WTC11 (cell line): ENCODE measurements at regions not wholly inside any gene's neighbourhood (a gene's known extent, or its start where the extent isn't known, plus 50 kb on each side); places are given as distances from the start of the nearest gene placed in this dataset.

ENCODE experiments used
- ATAC-seq: fragments of 200-7000 bp; cut with Tn5 transposase; 2 replicates; pipeline ENCODE4 v1.10.0; 2021; ENCODE audit warnings: mild to moderate bottlenecking, moderate library complexity
- CTCF ChIA-PET: fragments of 300-600 bp; sonication (Branson Sonifier 250); formaldehyde crosslinking; loops from one replicate; lab custom pipeline; 2021; ENCODE audit warnings: antibody characterized with exemption; lab: Charles Lee
- POLR2A ChIA-PET: fragments of 350-600 bp; sonication (Branson Sonifier 250); formaldehyde crosslinking; loops from one replicate; lab custom pipeline; 2021; ENCODE audit warnings: antibody characterized with exemption; lab: Charles Lee
- DNase-seq: peaks from one replicate; pipeline ENCODE4 v3.0.0; 2021; ENCODE audit warnings: low spot score
- H3K27ac Mint-ChIP-seq: 2 replicates; pipeline ENCODE4 v1.8.0; 2021; ENCODE audit warnings: mixed read lengths
- H3K27me3 Mint-ChIP-seq: 2 replicates; pipeline ENCODE4 v1.8.0; 2021; ENCODE audit warnings: low read depth, mild to moderate bottlenecking, moderate library complexity, mixed read lengths
- H3K36me3 Mint-ChIP-seq: 2 replicates; pipeline ENCODE4 v1.8.0; 2021; ENCODE audit warnings: mixed read lengths
- H3K4me1 Mint-ChIP-seq: 2 replicates; pipeline ENCODE4 v1.8.0; 2022; ENCODE audit warnings: mixed read lengths
- H3K4me3 Mint-ChIP-seq: 2 replicates; pipeline ENCODE4 v1.8.0; 2021; ENCODE audit warnings: mild to moderate bottlenecking, moderate library complexity, mixed read lengths
- H3K9me3 Mint-ChIP-seq: 2 replicates; pipeline ENCODE4 v1.8.0; 2021; ENCODE audit warnings: mixed read lengths
- ATF1 ChIP-seq: sonication (generic); formaldehyde crosslinking; IDR thresholded peaks from 2 replicates; pipeline ENCODE4 v1.8.1; 2023; ENCODE audit warnings: mild to moderate bottlenecking, moderate library complexity, missing genetic modification reagents
- CDX4 ChIP-seq: fragments of 250-450 bp; sonication (Bioruptor Pico); IDR thresholded peaks from 2 replicates; pipeline ENCODE4 v1.9.0; 2021; ENCODE audit warnings: moderate library complexity, mild to moderate bottlenecking, inconsistent platforms, borderline replicate concordance
- ETV6 ChIP-seq: sonication (generic); formaldehyde crosslinking; IDR thresholded peaks from 2 replicates; pipeline ENCODE4 v1.8.1; 2022; ENCODE audit warnings: mild to moderate bottlenecking, missing genetic modification reagents
- HMGXB4 ChIP-seq: sonication (generic); formaldehyde crosslinking; IDR thresholded peaks from 2 replicates; pipeline ENCODE4 v1.8.1; 2023; ENCODE audit warnings: mild to moderate bottlenecking, moderate library complexity, missing genetic modification reagents
- KAT7 ChIP-seq: sonication (generic); formaldehyde crosslinking; IDR thresholded peaks from 2 replicates; pipeline ENCODE4 v1.8.1; 2023; ENCODE audit warnings: missing genetic modification reagents, mild to moderate bottlenecking, borderline replicate concordance
- MAX ChIP-seq: sonication (generic); formaldehyde crosslinking; IDR thresholded peaks from 2 replicates; pipeline ENCODE4 v1.8.0; 2022; ENCODE audit warnings: mild to moderate bottlenecking, missing genetic modification reagents
- MLX ChIP-seq: sonication (generic); formaldehyde crosslinking; IDR thresholded peaks from 2 replicates; pipeline ENCODE4 v1.8.1; 2023; ENCODE audit warnings: mild to moderate bottlenecking, missing genetic modification reagents, moderate library complexity
- NFE2L1 ChIP-seq: sonication (generic); formaldehyde crosslinking; IDR thresholded peaks from 2 replicates; pipeline ENCODE4 v1.8.1; 2023; ENCODE audit warnings: missing genetic modification reagents
- NFYB ChIP-seq: sonication (generic); formaldehyde crosslinking; conservative IDR thresholded peaks from 2 replicates; pipeline ENCODE4 v1.8.0; 2022; ENCODE audit warnings: low read depth, missing genetic modification reagents
- NR3C1 ChIP-seq: sonication (generic); formaldehyde crosslinking; conservative IDR thresholded peaks from 2 replicates; pipeline ENCODE4 v1.8.1; 2023; ENCODE audit warnings: low read depth, mild to moderate bottlenecking, missing genetic modification reagents
- SOX15 ChIP-seq: fragments of 250-450 bp; sonication (Bioruptor Pico); IDR thresholded peaks from 2 replicates; pipeline ENCODE4 v1.9.0; 2021; ENCODE audit warnings: mild to moderate bottlenecking
- SP1 ChIP-seq: sonication (generic); formaldehyde crosslinking; conservative IDR thresholded peaks from 2 replicates; pipeline ENCODE4 v1.8.1; 2022; ENCODE audit warnings: missing genetic modification reagents
- STAT6 ChIP-seq: sonication (generic); formaldehyde crosslinking; conservative IDR thresholded peaks from 2 replicates; pipeline ENCODE4 v1.8.1; 2023; ENCODE audit warnings: mild to moderate bottlenecking, low read depth, missing genetic modification reagents, moderate library complexity
- ZNF121 ChIP-seq: sonication (generic); formaldehyde crosslinking; IDR thresholded peaks from 2 replicates; pipeline ENCODE4 v1.8.0; 2023; ENCODE audit warnings: missing genetic modification reagents
- ZNF263 ChIP-seq: sonication (generic); formaldehyde crosslinking; IDR thresholded peaks from 2 replicates; pipeline ENCODE4 v1.8.1; 2022; ENCODE audit warnings: low read depth, mild to moderate bottlenecking, moderate library complexity, missing genetic modification reagents
- ZNF396 ChIP-seq: fragments of 250-450 bp; sonication (Bioruptor Pico); IDR thresholded peaks from 2 replicates; pipeline ENCODE4 v1.8.0; 2021; ENCODE audit warnings: mild to moderate bottlenecking, moderate library complexity, borderline replicate concordance
- ZNF416 ChIP-seq: fragments of 250-450 bp; sonication (Bioruptor Pico); IDR thresholded peaks from 2 replicates; pipeline ENCODE4 v1.9.0; 2021; ENCODE audit warnings: mild to moderate bottlenecking, inconsistent platforms
- ZNF512 ChIP-seq: sonication (generic); formaldehyde crosslinking; IDR thresholded peaks from 2 replicates; pipeline ENCODE4 v1.8.1; 2022; ENCODE audit warnings: missing genetic modification reagents, borderline replicate concordance
- ZNF532 ChIP-seq: fragments of 250-450 bp; sonication (Bioruptor Pico); IDR thresholded peaks from 2 replicates; pipeline ENCODE4 v1.9.0; 2021; ENCODE audit warnings: mild to moderate bottlenecking, borderline replicate concordance

- Mint-ChIP-seq H3K27ac (no peak overlapping the region), H3K4me1 (no peaks in the 10 kb centered on the region), H3K9me3 (peaks cover 2% of the 10 kb centered on the region; the same call in 1 of the 2 replicates), H3K27me3 (no peaks in the 10 kb centered on the region; the same call in 1 of the 2 replicates), H3K4me3 (no peak overlapping the region), H3K36me3 (no peaks in the 10 kb centered on the region)
- CTCF ChIA-PET, result interaction anchor here (2.0 kb wide), 1 partner anchor 17 kb away, joined by 4 read pairs; no protein-coding TSS in a partner anchor
- TF ChIP-seq KAT7 (no peak), NFE2L1 (CRISPR knock-in tag) (no peak), SP1 (CRISPR knock-in tag) (no peak), STAT6 (no peak), ZNF396 (CRISPR knock-in tag) (no peak), MAX (CRISPR knock-in tag) (no peak), MLX (no peak), NR3C1 (no peak), HMGXB4 (no peak), ZNF416 (CRISPR knock-in tag) (no peak), NFYB (CRISPR knock-in tag) (no peak), ETV6 (CRISPR knock-in tag) (no peak), ATF1 (no peak), ZNF263 (CRISPR knock-in tag) (no peak), SOX15 (CRISPR knock-in tag) (no peak), CDX4 (no peak), ZNF512 (CRISPR knock-in tag) (no peak), ZNF532 (CRISPR knock-in tag) (no peak), ZNF121 (CRISPR knock-in tag) (no peak)
- POLR2A ChIA-PET, result interaction anchor here (0.7 kb wide), 1 partner anchor 174 kb away, joined by 4 read pairs; no protein-coding TSS in a partner anchor
- DNase-seq (no peak), ATAC-seq (no peak)
Observed at GRCh38 chr10:118820326-118821116, 65.8 kb upstream of the CACUL1 start.
